Glutamatergic neuron (in vitro differentiated cells): ENCODE measurements at regions not wholly inside any gene's neighbourhood (a gene's known extent, or its start where the extent isn't known, plus 50 kb on each side); places are given as distances from the start of the nearest gene placed in this dataset.

ENCODE experiments used
- DNase-seq: peaks from one replicate; pipeline ENCODE4 v3.0.0; 2022
- H3K27ac Mint-ChIP-seq: one replicate; pipeline ENCODE4 v1.8.0; 2020; ENCODE audit warnings: mild to moderate bottlenecking, mixed read lengths, inconsistent platforms; ENCODE audit not compliant: unreplicated experiment
- H3K27me3 Mint-ChIP-seq: one replicate; pipeline ENCODE4 v1.8.0; 2020; ENCODE audit warnings: mild to moderate bottlenecking, moderate library complexity, mixed read lengths, inconsistent platforms; ENCODE audit not compliant: unreplicated experiment
- H3K36me3 Mint-ChIP-seq: one replicate; pipeline ENCODE4 v1.8.0; 2020; ENCODE audit warnings: mild to moderate bottlenecking, mixed read lengths, inconsistent platforms; ENCODE audit not compliant: unreplicated experiment
- H3K4me1 Mint-ChIP-seq: one replicate; pipeline ENCODE4 v1.8.0; 2020; ENCODE audit warnings: mild to moderate bottlenecking, low read depth, mixed read lengths, inconsistent platforms; ENCODE audit not compliant: unreplicated experiment
- H3K4me3 Mint-ChIP-seq: one replicate; pipeline ENCODE4 v1.8.0; 2020; ENCODE audit warnings: mild to moderate bottlenecking, mixed read lengths, inconsistent platforms; ENCODE audit not compliant: unreplicated experiment
- H3K9me3 Mint-ChIP-seq: one replicate; pipeline ENCODE4 v1.8.0; 2020; ENCODE audit warnings: mild to moderate bottlenecking, moderate library complexity, mixed read lengths, inconsistent platforms; ENCODE audit not compliant: unreplicated experiment
- CTCF ChIP-seq: fragments of 200-600 bp; sonication (generic); IDR thresholded peaks from one replicate; pipeline ENCODE4 v1.5.0; 2021; ENCODE audit not compliant: partially characterized antibody, unreplicated experiment

GRCh38 chr15:98416222-98416855 is 232.0 kb upstream of the IGF1R start:
- Mint-ChIP-seq H3K27ac (no peak overlapping the region), H3K9me3 (no peaks in the 10 kb centered on the region), H3K27me3 (peaks cover 6% of the 10 kb centered on the region), H3K4me3 (no peak overlapping the region), H3K4me1 (no peaks in the 10 kb centered on the region), H3K36me3 (no peaks in the 10 kb centered on the region)
- no peak for TF ChIP-seq CTCF
- no peak for DNase-seq

GRCh38 chr15:98417346-98417745 is 231.0 kb upstream of the IGF1R start:
- Mint-ChIP-seq H3K27ac (no peak overlapping the region), H3K36me3 (no peaks in the 10 kb centered on the region), H3K9me3 (no peaks in the 10 kb centered on the region), H3K4me3 (no peak overlapping the region), H3K27me3 (peaks cover 2% of the 10 kb centered on the region), H3K4me1 (no peaks in the 10 kb centered on the region)
- no peak for TF ChIP-seq CTCF
- DNase-seq: no peak

GRCh38 chr15:98418122-98418521 is 230.2 kb upstream of the IGF1R start:
- H3K27me3 Mint-ChIP-seq: peaks cover 2% of the 10 kb centered on the region
- no peak overlapping the region for H3K27ac Mint-ChIP-seq
- no peak overlapping the region for H3K4me3 Mint-ChIP-seq
- no peak for TF ChIP-seq CTCF
- no peak for DNase-seq
- H3K4me1 Mint-ChIP-seq: no peaks in the 10 kb centered on the region
- no peaks in the 10 kb centered on the region for H3K36me3 Mint-ChIP-seq
- peaks cover 3% of the 10 kb centered on the region for H3K9me3 Mint-ChIP-seq

DNA sequence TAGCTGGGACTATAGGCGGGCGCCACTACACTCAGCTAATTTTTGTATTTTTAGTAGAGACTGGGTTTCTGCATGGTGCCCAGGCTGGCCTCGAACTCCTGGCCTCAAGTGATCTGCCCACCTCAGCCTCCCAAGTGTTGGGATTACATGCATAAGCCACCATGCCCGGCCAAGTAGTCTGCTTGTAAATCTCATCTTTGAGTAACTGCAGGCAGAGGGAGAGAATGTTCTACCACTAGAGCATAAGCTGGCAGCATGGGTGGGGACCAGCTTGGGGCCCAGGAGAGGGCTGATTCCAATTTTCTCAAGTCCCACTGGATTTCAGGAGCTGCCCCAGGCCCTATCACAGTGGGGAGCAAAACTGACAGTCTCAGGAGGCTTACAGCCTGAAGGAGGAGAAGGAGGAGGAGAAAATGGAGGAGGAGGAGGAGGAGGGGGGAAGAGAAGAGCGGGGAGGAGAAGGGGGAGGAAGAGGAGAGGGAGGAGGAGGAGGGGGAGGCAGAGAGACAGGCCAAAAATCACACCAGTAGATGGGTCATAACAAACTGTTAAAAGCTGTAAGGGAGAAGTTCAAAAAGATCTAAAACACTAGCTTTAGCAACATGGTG is 229.1 kb upstream of the IGF1R start:
- no peak overlapping the region for H3K4me3 Mint-ChIP-seq
- no peaks in the 10 kb centered on the region for H3K4me1 Mint-ChIP-seq
- H3K36me3 Mint-ChIP-seq: no peaks in the 10 kb centered on the region
- H3K27me3 Mint-ChIP-seq: no peaks in the 10 kb centered on the region
- H3K27ac Mint-ChIP-seq: no peak overlapping the region
- TF ChIP-seq CTCF: no peak
- H3K9me3 Mint-ChIP-seq: peaks cover 3% of the 10 kb centered on the region
- DNase-seq: no peak

DNA sequence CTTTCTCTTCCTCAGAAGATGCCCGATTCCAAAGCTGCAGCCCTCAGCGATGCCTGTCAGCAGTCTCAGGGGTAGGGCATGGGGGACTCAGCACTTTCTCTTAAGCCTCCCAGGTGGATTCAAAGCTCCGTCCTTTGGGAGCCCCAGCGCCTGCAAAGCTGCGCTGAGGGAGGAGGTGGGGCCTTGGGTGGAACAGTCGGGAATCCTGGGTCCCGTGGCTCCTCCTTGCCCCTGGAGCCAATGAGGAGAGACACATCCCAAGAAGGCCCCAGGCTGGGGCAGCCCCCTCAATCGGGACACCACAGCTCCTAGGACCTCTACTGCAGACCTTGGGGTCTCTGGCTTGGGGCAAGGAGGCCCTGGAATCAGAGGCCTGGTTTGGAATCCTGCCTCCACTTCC is 227.5 kb upstream of the IGF1R start:
- Mint-ChIP-seq H3K27ac (no peak overlapping the region), H3K4me1 (no peaks in the 10 kb centered on the region), H3K27me3 (no peaks in the 10 kb centered on the region), H3K36me3 (no peaks in the 10 kb centered on the region), H3K9me3 (peaks cover 3% of the 10 kb centered on the region), H3K4me3 (no peak overlapping the region)
- no peak for TF ChIP-seq CTCF
- no peak for DNase-seq
